ENCODE measurements at regions not wholly inside any gene's neighbourhood (a gene's known extent, or its start where the extent isn't known, plus 50 kb on each side); places are given as distances from the start of the nearest gene placed in this dataset.
"Not testable (repeated sequence)": the region's sequence is repeated elsewhere in the genome, so short reads cannot be mapped to it uniquely, and the experiment has no call there.

- intact Hi-C loops (cut with DNase I; ENCODE audit: low total_unique reads), result not testable (repeated sequence)
- WGBS, 5 donors, result 82 to 87% methylated on average over 2 of the region's 2 CpGs; no CpG with 5 or more reads in 3 of the 5 donors
Observed at GRCh38 chr1:206287759-206288158, 84.4 kb downstream of the SRGAP2 start.

DNA sequence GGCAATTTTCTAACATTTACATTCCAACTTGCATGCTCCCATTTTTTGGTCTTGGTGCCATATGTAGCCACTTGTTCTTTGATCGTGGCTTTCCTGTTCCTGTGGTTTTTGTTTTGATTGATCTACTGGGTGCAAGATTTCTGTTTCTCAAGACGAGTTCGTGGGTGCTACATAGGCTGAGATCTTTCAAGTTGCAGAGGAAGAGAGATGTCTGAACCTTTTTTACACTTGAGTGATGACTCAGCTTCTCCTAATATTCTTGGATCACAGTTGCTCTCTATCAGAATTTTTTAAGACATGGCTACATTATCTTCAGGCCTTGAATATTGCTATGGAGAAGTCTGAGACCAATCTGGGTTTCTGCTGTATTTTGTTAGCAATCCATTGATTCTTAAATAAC, 85.1 kb downstream of the SRGAP2 start:
- no CpG with 5 or more reads among the region's 3 CpGs for WGBS, 5 donors
- H3K36me3 ChIP-seq; DNase-seq; intact Hi-C loops (cut with DNase I; ENCODE audit: low total_unique reads); H3K4me1 ChIP-seq; H3K4me3 ChIP-seq; H3K27ac ChIP-seq; H3K27me3 ChIP-seq (replicated peaks in 1 of 7); H3K9me3 ChIP-seq: not testable (repeated sequence)

More at GRCh38 chr1:206287759-206288158, 84.4 kb downstream of the SRGAP2 start:
- H3K27ac ChIP-seq, result peak overlapping the region in 1 of 8 donors; percentile 49
- H3K9me3 ChIP-seq; H3K36me3 ChIP-seq; DNase-seq; H3K4me3 ChIP-seq; H3K4me1 ChIP-seq; H3K27me3 ChIP-seq (replicated peaks in 1 of 7): not testable (repeated sequence)

- 85% methylated on average over 3 of the region's 5 CpGs; no CpG with 5 or more reads in 4 of the 5 donors for WGBS, 5 donors
- H3K27me3 ChIP-seq (replicated peaks in 1 of 7); intact Hi-C loops (cut with DNase I; ENCODE audit: low total_unique reads): not testable (repeated sequence)
Observed at GRCh38 chr1:206297145-206298031, 94.0 kb downstream of the SRGAP2 start.

DNA sequence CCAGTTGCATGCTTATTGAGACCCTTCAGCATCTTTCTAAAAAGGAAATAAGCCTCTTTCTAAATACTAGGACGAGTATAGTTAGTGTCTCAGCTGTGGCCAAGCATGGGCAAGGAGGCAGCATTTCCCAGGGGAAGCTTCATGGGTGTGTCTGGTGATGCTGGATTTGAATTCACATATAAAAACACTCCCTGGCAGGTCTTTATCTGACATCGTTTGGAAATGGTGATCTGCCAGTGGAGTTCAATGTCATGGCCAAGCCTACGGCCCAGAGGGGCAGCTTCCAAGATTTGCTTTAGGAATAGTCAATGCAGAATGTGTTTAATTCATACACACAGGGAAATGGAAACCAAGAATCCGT, 94.7 kb downstream of the SRGAP2 start:
- H3K4me3 ChIP-seq; intact Hi-C loops (cut with DNase I; ENCODE audit: low total_unique reads); DNase-seq; H3K27me3 ChIP-seq (replicated peaks in 1 of 7); H3K9me3 ChIP-seq; H3K4me1 ChIP-seq; H3K36me3 ChIP-seq; H3K27ac ChIP-seq: not testable (repeated sequence)
- 33 to 81% (median 74%) methylated on average over 1 of the region's 4 CpGs; no CpG with 5 or more reads in 1 of the 5 donors for WGBS, 5 donors

More at GRCh38 chr1:206297145-206298031, 94.0 kb downstream of the SRGAP2 start:
- H3K9me3 ChIP-seq, H3K4me3 ChIP-seq, H3K27ac ChIP-seq, H3K4me1 ChIP-seq, DNase-seq, H3K36me3 ChIP-seq: not testable (repeated sequence)

GRCh38 chr1:206299181-206299791, 95.9 kb downstream of the SRGAP2 start:
- H3K36me3 ChIP-seq; H3K4me3 ChIP-seq; H3K27me3 ChIP-seq (replicated peaks in 1 of 7); DNase-seq; H3K4me1 ChIP-seq; intact Hi-C loops (cut with DNase I; ENCODE audit: low total_unique reads); H3K9me3 ChIP-seq; H3K27ac ChIP-seq: not testable (repeated sequence)
- WGBS, 5 donors, result 80 to 100% (median 100%) methylated on average over 1 to 3 of the region's 5 CpGs

DNA sequence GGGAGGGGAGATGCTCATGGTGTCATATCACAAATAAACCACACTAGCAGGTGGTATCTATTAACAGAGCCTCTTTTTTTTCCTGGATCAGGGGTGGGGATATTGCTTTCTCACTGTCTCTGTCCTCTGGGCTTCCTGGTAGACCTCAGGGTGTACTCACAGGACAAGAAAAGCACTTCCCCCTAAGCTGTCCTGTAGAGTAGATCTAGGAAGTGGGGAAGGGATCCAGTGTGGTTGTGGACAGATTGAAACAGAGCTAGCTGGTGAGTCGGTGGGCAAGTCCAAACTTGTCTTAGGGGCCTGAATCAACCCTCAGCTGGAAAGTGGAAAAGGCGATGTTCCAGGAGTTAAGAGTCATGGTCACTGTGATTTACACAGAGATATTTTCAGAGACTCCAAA, 96.6 kb downstream of the SRGAP2 start:
- H3K27me3 ChIP-seq (replicated peaks in 1 of 7); H3K4me3 ChIP-seq; H3K9me3 ChIP-seq; intact Hi-C loops (cut with DNase I; ENCODE audit: low total_unique reads); DNase-seq; H3K4me1 ChIP-seq; H3K36me3 ChIP-seq; H3K27ac ChIP-seq: not testable (repeated sequence)
- 78% methylated on average over 1 of the region's 2 CpGs; no CpG with 5 or more reads in 4 of the 5 donors for WGBS, 5 donors

DNA sequence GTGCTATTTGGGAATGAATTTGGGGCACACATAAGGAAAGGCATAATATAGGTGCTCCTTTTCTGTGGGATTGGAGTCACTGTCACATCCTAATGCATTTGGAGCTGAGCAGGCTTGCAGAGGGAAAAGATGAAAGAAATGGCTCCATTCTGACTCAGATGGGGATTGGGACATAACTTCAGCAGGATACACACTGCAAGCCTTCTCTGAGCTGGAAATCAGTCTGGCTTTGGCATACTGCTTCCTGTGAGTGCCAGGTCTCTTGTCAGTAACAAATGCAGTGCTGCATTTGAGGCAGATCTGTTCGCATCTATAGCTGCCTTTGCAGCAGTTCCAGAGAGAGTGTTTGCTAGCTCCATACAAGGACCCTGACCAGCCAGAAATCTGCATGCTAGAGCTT, 98.7 kb downstream of the SRGAP2 start:
- DNase-seq; H3K27ac ChIP-seq; H3K4me1 ChIP-seq; H3K9me3 ChIP-seq; H3K27me3 ChIP-seq (replicated peaks in 1 of 7); H3K4me3 ChIP-seq; intact Hi-C loops (cut with DNase I; ENCODE audit: low total_unique reads): not testable (repeated sequence)
- peaks cover 0 to 15% (median 0%) of the 10 kb centered on the region in 6 donors for H3K36me3 ChIP-seq
- WGBS, 5 donors, result 74 to 87% (median 76%) methylated on average over 1 of the region's 1 CpG; no CpG with 5 or more reads in 2 of the 5 donors

GRCh38 chr1:206307442-206307841, 104.1 kb downstream of the SRGAP2 start:
- 88 to 100% (median 92%) methylated on average over 3 to 7 of the region's 31 CpGs; no CpG with 5 or more reads in 2 of the 5 donors for WGBS, 5 donors
- H3K27me3 ChIP-seq (replicated peaks in 1 of 7); DNase-seq; H3K27ac ChIP-seq; H3K9me3 ChIP-seq; H3K4me3 ChIP-seq; intact Hi-C loops (cut with DNase I; ENCODE audit: low total_unique reads); H3K4me1 ChIP-seq: not testable (repeated sequence)
- H3K36me3 ChIP-seq, result peaks cover 0 to 15% (median 0%) of the 10 kb centered on the region in 6 donors

- H3K9me3 ChIP-seq; intact Hi-C loops (cut with DNase I; ENCODE audit: low total_unique reads); H3K4me1 ChIP-seq; H3K4me3 ChIP-seq; H3K27me3 ChIP-seq (replicated peaks in 1 of 7); H3K36me3 ChIP-seq; DNase-seq; H3K27ac ChIP-seq: not testable (repeated sequence)
- no CpG with 5 or more reads among the region's 2 CpGs for WGBS, 5 donors
Observed at GRCh38 chr1:206310948-206311347, 107.6 kb downstream of the SRGAP2 start.

- WGBS, 5 donors, result 65 to 100% (median 78%) methylated on average over 1 to 2 of the region's 7 CpGs
- H3K4me1 ChIP-seq; H3K4me3 ChIP-seq; intact Hi-C loops (cut with DNase I; ENCODE audit: low total_unique reads); H3K27ac ChIP-seq; DNase-seq; H3K36me3 ChIP-seq; H3K27me3 ChIP-seq (replicated peaks in 1 of 7); H3K9me3 ChIP-seq: not testable (repeated sequence)
Observed at GRCh38 chr1:206311611-206312273, 108.4 kb downstream of the SRGAP2 start.

- 93 to 100% (median 97%) methylated on average over 3 to 5 of the region's 6 CpGs for WGBS, 5 donors
- H3K9me3 ChIP-seq; H3K4me1 ChIP-seq; H3K36me3 ChIP-seq; H3K27ac ChIP-seq; H3K27me3 ChIP-seq (replicated peaks in 1 of 7); H3K4me3 ChIP-seq; intact Hi-C loops (cut with DNase I; ENCODE audit: low total_unique reads); DNase-seq: not testable (repeated sequence)
Observed at GRCh38 chr1:206312274-206312665, 108.9 kb downstream of the SRGAP2 start.

Measured in spleen (tissue), 11 donors.